Stimulated activated naive B cell treated with anti-CD40 and anti-IgM and Interleukin-4, amounts not matched to agents 10 μg/mL and 1 μg/mL and 100 μg/mL, for 72 hours (primary cell): ENCODE measurements at regions not wholly inside any gene's neighbourhood (a gene's known extent, or its start where the extent isn't known, plus 50 kb on each side); places are given as distances from the start of the nearest gene placed in this dataset.

Source experiments
- ATAC-seq, 2 donors: fragments of 150-1000 bp; cut with Tn5 transposase; replicated peaks; 2 replicates each; pipeline ENCODE4 v1.10.0; 2021; ENCODE audit warnings: moderate library complexity in 1 of 2
- DNase-seq: peaks from one replicate; pipeline ENCODE4 v3.0.0; 2021
- H3K27ac Mint-ChIP-seq: one replicate; pipeline ENCODE4 v1.8.0; 2022; ENCODE audit warnings: mild to moderate bottlenecking, mixed read lengths
- H3K27me3 Mint-ChIP-seq, 2 donors: one replicate each; pipeline ENCODE4 v1.8.0; 2022; ENCODE audit warnings: mixed read lengths in 2 of 2
- H3K36me3 Mint-ChIP-seq, 2 donors: one replicate each; pipeline ENCODE4 v1.8.0; 2022; ENCODE audit warnings: mixed read lengths in 2 of 2, mild to moderate bottlenecking in 1 of 2
- H3K4me1 Mint-ChIP-seq, 2 donors: one replicate each; pipeline ENCODE4 v1.8.0; 2022; ENCODE audit warnings: mixed read lengths in 2 of 2, mild to moderate bottlenecking in 1 of 2
- H3K4me3 Mint-ChIP-seq, 2 donors: one replicate each; pipeline ENCODE4 v1.8.0; 2022; ENCODE audit warnings: mild to moderate bottlenecking in 2 of 2, mixed read lengths in 2 of 2, moderate library complexity in 1 of 2
- H3K9me3 Mint-ChIP-seq, 2 donors: one replicate each; pipeline ENCODE4 v1.8.0; 2022; ENCODE audit warnings: mixed read lengths in 2 of 2, mild to moderate bottlenecking in 1 of 2

DNA sequence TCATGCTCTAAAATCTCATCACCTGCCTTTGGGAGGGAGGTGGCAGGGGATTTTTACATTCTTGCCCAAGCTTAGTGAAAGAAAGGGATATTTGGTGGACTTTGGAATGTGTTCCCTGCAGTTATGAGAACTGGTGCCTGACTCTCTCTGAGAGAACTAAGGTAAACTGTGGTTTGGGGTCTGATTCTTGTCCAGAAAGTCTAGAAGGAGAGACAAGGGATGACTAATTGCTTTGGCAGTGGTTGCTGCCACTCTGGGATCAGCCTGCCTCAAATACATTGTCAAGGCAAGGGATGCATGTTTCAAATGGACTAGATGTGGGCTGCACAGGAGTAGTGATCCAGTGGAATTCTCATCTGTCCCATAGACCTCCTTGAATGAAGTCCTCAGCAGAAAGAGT, 115.2 kb downstream of the DDIT4L start:
- DNase-seq (no peak), ATAC-seq (no peak)
- H3K27ac Mint-ChIP-seq = no peak overlapping the region
- peaks cover 4 to 9% of the 10 kb centered on the region in 2 donors for H3K4me1 Mint-ChIP-seq
- H3K4me3 Mint-ChIP-seq = no peak overlapping the region
- peaks cover 30 to 33% of the 10 kb centered on the region in 2 donors for H3K27me3 Mint-ChIP-seq
- H3K9me3 Mint-ChIP-seq = no peaks in the 10 kb centered on the region
- H3K36me3 Mint-ChIP-seq = no peaks in the 10 kb centered on the region

DNA sequence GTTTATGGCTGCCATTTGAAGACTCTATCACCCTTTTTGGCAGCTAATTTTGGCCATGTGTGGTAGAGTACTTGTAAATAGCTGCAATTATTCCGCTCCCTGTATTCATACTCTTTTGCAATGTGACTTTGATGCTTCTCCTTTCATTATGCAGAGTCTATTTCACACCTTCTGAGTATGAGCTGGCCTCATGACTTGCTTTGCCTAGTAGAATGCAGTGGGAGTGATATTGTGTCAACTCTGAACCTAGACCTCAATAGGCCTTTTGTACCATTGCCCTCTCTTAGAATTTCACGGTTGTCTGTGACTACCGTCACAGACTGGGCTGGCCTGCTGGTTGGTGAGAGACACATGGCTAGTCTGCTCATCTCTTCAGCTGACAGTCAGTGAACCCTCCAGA, 118.8 kb downstream of the DDIT4L start:
- Mint-ChIP-seq H3K27ac (no peak overlapping the region), H3K36me3 (no peaks in the 10 kb centered on the region), H3K4me1 (peaks cover 0 to 3% of the 10 kb centered on the region in 2 donors), H3K27me3 (peaks cover 33 to 36% of the 10 kb centered on the region in 2 donors), H3K4me3 (no peak overlapping the region), H3K9me3 (no peaks in the 10 kb centered on the region)
- DNase-seq (no peak), ATAC-seq (no peak)

- Mint-ChIP-seq H3K9me3 (no peaks in the 10 kb centered on the region), H3K4me1 (peaks cover 0 to 3% of the 10 kb centered on the region in 2 donors), H3K27ac (no peak overlapping the region), H3K36me3 (no peaks in the 10 kb centered on the region), H3K4me3 (no peak overlapping the region), H3K27me3 (peaks cover 33 to 36% of the 10 kb centered on the region in 2 donors)
- no peak for DNase-seq
- no peak for ATAC-seq
Measured at GRCh38 chr4:100070868-100071267, 119.4 kb downstream of the DDIT4L start.

- ATAC-seq = no peak
- Mint-ChIP-seq H3K27me3 (peaks cover 21 to 24% of the 10 kb centered on the region in 2 donors), H3K4me3 (no peak overlapping the region)
Measured at GRCh38 chr4:100069207-100069606, 119.1 kb upstream of the H2AZ1 start.

DNA sequence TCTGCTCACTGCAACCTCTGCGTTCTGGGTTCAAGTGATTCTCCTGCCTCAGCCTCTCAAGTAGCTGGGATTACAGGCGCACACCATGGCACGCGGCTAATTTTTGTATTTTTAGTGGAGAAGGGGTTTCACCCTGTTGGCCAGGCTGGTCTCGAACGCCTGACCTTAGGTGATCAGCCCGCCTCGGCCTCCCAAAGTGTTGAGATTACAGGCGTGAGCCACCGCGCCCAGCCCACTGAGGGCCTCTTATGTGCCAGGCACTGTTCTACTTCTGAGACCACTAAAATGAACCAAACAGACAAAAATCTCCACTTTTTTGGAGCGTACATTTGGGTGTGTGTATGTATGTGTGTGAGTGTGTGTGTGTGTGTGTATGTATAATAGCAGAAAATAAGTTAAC, 117.2 kb upstream of the H2AZ1 start:
- H3K36me3 Mint-ChIP-seq = no peaks in the 10 kb centered on the region
- H3K4me1 Mint-ChIP-seq = peaks cover 0 to 3% of the 10 kb centered on the region in 2 donors
- peaks cover 26 to 31% of the 10 kb centered on the region in 2 donors for H3K27me3 Mint-ChIP-seq
- no peak for ATAC-seq
- no peak overlapping the region for H3K4me3 Mint-ChIP-seq
- DNase-seq = no peak
- H3K27ac Mint-ChIP-seq = no peak overlapping the region
- H3K9me3 Mint-ChIP-seq = no peaks in the 10 kb centered on the region

More at GRCh38 chr4:100069207-100069606, 119.1 kb upstream of the H2AZ1 start:
- Mint-ChIP-seq H3K27ac (no peak overlapping the region), H3K4me1 (peaks cover 0 to 3% of the 10 kb centered on the region in 2 donors), H3K9me3 (no peaks in the 10 kb centered on the region), H3K36me3 (no peaks in the 10 kb centered on the region)
- DNase-seq = no peak

- ATAC-seq = no peak
- peaks cover 16% of the 10 kb centered on the region in 2 donors for H3K27me3 Mint-ChIP-seq
- no peak for DNase-seq
Measured at GRCh38 chr4:100063355-100063754, 113.3 kb upstream of the H2AZ1 start.

GRCh38 chr4:100062921-100063320, 112.8 kb upstream of the H2AZ1 start:
- H3K27ac Mint-ChIP-seq = no peak overlapping the region
- no peaks in the 10 kb centered on the region for H3K9me3 Mint-ChIP-seq
- no peaks in the 10 kb centered on the region for H3K36me3 Mint-ChIP-seq
- DNase-seq = no peak
- no peak overlapping the region for H3K4me3 Mint-ChIP-seq
- ATAC-seq = no peak
- H3K27me3 Mint-ChIP-seq = peaks cover 12 to 13% of the 10 kb centered on the region in 2 donors
- no peaks in the 10 kb centered on the region for H3K4me1 Mint-ChIP-seq

More at GRCh38 chr4:100063355-100063754, 113.3 kb upstream of the H2AZ1 start:
- Mint-ChIP-seq H3K36me3 (no peaks in the 10 kb centered on the region), H3K4me1 (no peaks in the 10 kb centered on the region), H3K4me3 (no peak overlapping the region), H3K9me3 (no peaks in the 10 kb centered on the region), H3K27ac (no peak overlapping the region)

DNA sequence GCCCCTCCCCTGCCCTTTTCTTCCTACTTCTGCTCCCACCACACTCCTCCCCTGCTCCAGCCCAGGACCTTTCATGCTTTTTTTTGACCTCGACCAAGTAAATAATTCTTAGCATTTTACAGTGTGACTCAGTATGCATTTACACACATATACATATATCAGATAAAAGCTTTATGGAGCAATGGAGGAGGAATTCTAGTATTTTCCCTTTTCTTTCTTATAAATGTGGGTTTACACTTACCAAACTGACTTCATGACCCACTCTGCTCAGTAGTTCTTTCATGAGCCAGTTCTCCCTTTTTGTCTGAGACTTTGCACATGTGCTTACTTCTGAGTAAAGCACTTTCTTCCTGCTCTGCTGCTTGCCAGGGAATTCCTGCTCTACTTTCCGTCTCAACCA, 111.8 kb upstream of the H2AZ1 start:
- no peak overlapping the region for H3K4me3 Mint-ChIP-seq

GRCh38 chr4:100060765-100061416, 110.8 kb upstream of the H2AZ1 start:
- Mint-ChIP-seq H3K27ac (no peak overlapping the region), H3K9me3 (no peaks in the 10 kb centered on the region), H3K27me3 (peaks cover 7 to 11% of the 10 kb centered on the region in 2 donors), H3K4me1 (no peaks in the 10 kb centered on the region), H3K4me3 (no peak overlapping the region), H3K36me3 (no peaks in the 10 kb centered on the region)
- ATAC-seq = no peak
- no peak for DNase-seq

More for the DNA sequence above, 111.8 kb upstream of the H2AZ1 start:
- Mint-ChIP-seq H3K9me3 (no peaks in the 10 kb centered on the region), H3K27ac (no peak overlapping the region), H3K36me3 (no peaks in the 10 kb centered on the region), H3K4me1 (no peaks in the 10 kb centered on the region), H3K27me3 (peaks cover 5 to 11% of the 10 kb centered on the region in 2 donors)
- no peak for DNase-seq
- ATAC-seq = no peak

GRCh38 chr4:100059467-100059866, 109.4 kb upstream of the H2AZ1 start:
- ATAC-seq (no peak), DNase-seq (no peak)
- Mint-ChIP-seq H3K4me3 (no peak overlapping the region), H3K36me3 (no peaks in the 10 kb centered on the region), H3K9me3 (no peaks in the 10 kb centered on the region), H3K4me1 (no peaks in the 10 kb centered on the region), H3K27ac (no peak overlapping the region), H3K27me3 (peaks cover 14 to 17% of the 10 kb centered on the region in 2 donors)

GRCh38 chr4:100056701-100057100, 106.6 kb upstream of the H2AZ1 start:
- no peaks in the 10 kb centered on the region for H3K9me3 Mint-ChIP-seq

DNA sequence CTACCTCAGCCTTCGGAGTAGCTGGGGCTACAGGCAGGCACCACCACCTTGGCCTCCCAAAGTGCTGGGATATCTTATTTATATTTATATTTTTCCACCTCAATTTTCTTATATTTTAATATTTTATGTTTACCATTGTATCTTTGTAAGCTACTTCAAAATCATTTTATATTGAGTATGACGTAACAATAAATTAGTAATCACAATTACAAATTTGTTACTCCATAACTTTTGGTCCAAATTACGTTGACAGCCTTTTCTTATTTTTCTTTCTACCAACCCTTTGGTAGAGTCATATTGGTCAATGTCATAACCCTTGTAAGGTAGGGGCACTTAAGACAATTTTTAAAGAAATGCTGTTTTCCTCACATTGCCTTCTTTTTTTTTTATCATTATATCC, 104.0 kb upstream of the H2AZ1 start:
- H3K36me3 Mint-ChIP-seq = no peaks in the 10 kb centered on the region
- DNase-seq = no peak
- no peak overlapping the region for H3K4me3 Mint-ChIP-seq
- H3K27ac Mint-ChIP-seq = no peak overlapping the region
- ATAC-seq = no peak
- H3K9me3 Mint-ChIP-seq = no peaks in the 10 kb centered on the region
- no peaks in the 10 kb centered on the region for H3K4me1 Mint-ChIP-seq
- peaks cover 23% of the 10 kb centered on the region in 2 donors for H3K27me3 Mint-ChIP-seq

More at GRCh38 chr4:100056701-100057100, 106.6 kb upstream of the H2AZ1 start:
- H3K27ac Mint-ChIP-seq = no peak overlapping the region
- H3K27me3 Mint-ChIP-seq = peaks cover 17 to 18% of the 10 kb centered on the region in 2 donors
- H3K36me3 Mint-ChIP-seq = no peaks in the 10 kb centered on the region
- no peaks in the 10 kb centered on the region for H3K4me1 Mint-ChIP-seq
- DNase-seq (no peak), ATAC-seq (no peak)
- H3K4me3 Mint-ChIP-seq = no peak overlapping the region

- peaks cover 18 to 21% of the 10 kb centered on the region in 2 donors for H3K27me3 Mint-ChIP-seq
- ATAC-seq (no peak), DNase-seq (no peak)
- no peak overlapping the region for H3K27ac Mint-ChIP-seq
- no peaks in the 10 kb centered on the region for H3K36me3 Mint-ChIP-seq
- H3K9me3 Mint-ChIP-seq = no peaks in the 10 kb centered on the region
- H3K4me1 Mint-ChIP-seq = no peaks in the 10 kb centered on the region
- no peak overlapping the region for H3K4me3 Mint-ChIP-seq
Measured at GRCh38 chr4:100049872-100050271, 99.8 kb upstream of the H2AZ1 start.

GRCh38 chr4:100042711-100043110, 92.6 kb upstream of the H2AZ1 start:
- ATAC-seq = no peak
- DNase-seq = no peak
- Mint-ChIP-seq H3K9me3 (peaks cover 4 to 5% of the 10 kb centered on the region in 2 donors), H3K4me3 (no peak overlapping the region), H3K4me1 (no peaks in the 10 kb centered on the region), H3K36me3 (no peaks in the 10 kb centered on the region), H3K27ac (no peak overlapping the region), H3K27me3 (no peaks in the 10 kb centered on the region)

GRCh38 chr4:100042235-100042634, 92.2 kb upstream of the H2AZ1 start:
- ATAC-seq (no peak), DNase-seq (no peak)
- H3K4me3 Mint-ChIP-seq = no peak overlapping the region
- no peaks in the 10 kb centered on the region for H3K27me3 Mint-ChIP-seq
- no peak overlapping the region for H3K27ac Mint-ChIP-seq
- H3K9me3 Mint-ChIP-seq = peaks cover 5 to 6% of the 10 kb centered on the region in 2 donors
- no peaks in the 10 kb centered on the region for H3K36me3 Mint-ChIP-seq
- no peaks in the 10 kb centered on the region for H3K4me1 Mint-ChIP-seq
